ENCODE measurements at regions not wholly inside any gene's neighbourhood (a gene's known extent, or its start where the extent isn't known, plus 50 kb on each side); places are given as distances from the start of the nearest gene placed in this dataset.

DNA sequence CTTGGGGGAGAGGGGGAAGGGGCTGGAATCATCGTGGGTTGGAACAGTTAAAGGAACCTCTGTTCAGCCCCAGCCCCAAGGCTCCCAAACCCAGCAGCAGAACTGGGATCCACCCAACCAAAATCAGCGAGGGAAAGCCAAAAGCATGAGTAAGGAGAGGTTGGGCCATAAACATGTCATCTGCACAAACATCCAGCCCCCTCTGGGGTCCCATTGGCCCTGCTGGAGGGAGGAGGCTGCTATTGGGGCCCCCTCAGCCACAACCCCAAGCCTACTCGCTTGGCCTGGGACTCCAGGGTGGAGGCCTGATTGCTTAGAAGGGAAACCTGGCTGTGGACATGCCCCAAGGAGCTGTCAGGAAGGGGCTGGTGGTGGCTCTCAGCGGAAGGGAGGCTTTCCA is 154.9 kb downstream of the FGF18 start:
- H3K9me3 ChIP-seq (ENCODE audit: low read length) = peaks cover 7% of the 10 kb centered on the region
- no peaks in the 10 kb centered on the region for H3K79me2 ChIP-seq (replicated peaks; ENCODE audit: insufficient read depth, low read length)
- H3F3A ChIP-seq (ENCODE audit: insufficient read depth, low read length, poor library complexity, severe bottlenecking) = no peaks in the 10 kb centered on the region
- H3K27ac ChIP-seq (ENCODE audit: low read length) = no peak overlapping the region
- H4K20me1 ChIP-seq (ENCODE audit: insufficient read depth) = no peaks in the 10 kb centered on the region
- H3K9ac ChIP-seq (ENCODE audit: low read length) = no peak overlapping the region
- H3K36me3 ChIP-seq (ENCODE audit: insufficient read depth, low read length) = no peaks in the 10 kb centered on the region
- no peak overlapping the region for H3K4me3 ChIP-seq (ENCODE audit: low read length)
- H2AFZ ChIP-seq (ENCODE audit: low read depth, low read length) = no peak overlapping the region
- no peak overlapping the region for H3K4me2 ChIP-seq (ENCODE audit: low read length)
- H3K9me2 ChIP-seq (ENCODE audit: insufficient read depth, low read length) = no peaks in the 10 kb centered on the region
- TF ChIP-seq RAD21 (conservative IDR thresholded peaks at IDR 0.05) (no peak), EZH2 (IDR thresholded peaks at IDR 0.05; ENCODE audit: borderline replicate concordance, insufficient read depth, low read length, poor library complexity, severe bottlenecking) (no peak), SMC3 (conservative IDR thresholded peaks at IDR 0.05; ENCODE audit: poor library complexity) (no peak), EP300 (conservative IDR thresholded peaks at IDR 0.05; ENCODE audit: poor library complexity, severe bottlenecking) (no peak), TAF1 (IDR thresholded peaks at IDR 0.05; ENCODE audit: low read depth) (no peak), MXI1 (conservative IDR thresholded peaks at IDR 0.05; ENCODE audit: poor library complexity, severe bottlenecking) (no peak), POLR2AphosphoS5 (IDR thresholded peaks at IDR 0.05) (no peak)
- TF ChIP-seq, protein P1, sequence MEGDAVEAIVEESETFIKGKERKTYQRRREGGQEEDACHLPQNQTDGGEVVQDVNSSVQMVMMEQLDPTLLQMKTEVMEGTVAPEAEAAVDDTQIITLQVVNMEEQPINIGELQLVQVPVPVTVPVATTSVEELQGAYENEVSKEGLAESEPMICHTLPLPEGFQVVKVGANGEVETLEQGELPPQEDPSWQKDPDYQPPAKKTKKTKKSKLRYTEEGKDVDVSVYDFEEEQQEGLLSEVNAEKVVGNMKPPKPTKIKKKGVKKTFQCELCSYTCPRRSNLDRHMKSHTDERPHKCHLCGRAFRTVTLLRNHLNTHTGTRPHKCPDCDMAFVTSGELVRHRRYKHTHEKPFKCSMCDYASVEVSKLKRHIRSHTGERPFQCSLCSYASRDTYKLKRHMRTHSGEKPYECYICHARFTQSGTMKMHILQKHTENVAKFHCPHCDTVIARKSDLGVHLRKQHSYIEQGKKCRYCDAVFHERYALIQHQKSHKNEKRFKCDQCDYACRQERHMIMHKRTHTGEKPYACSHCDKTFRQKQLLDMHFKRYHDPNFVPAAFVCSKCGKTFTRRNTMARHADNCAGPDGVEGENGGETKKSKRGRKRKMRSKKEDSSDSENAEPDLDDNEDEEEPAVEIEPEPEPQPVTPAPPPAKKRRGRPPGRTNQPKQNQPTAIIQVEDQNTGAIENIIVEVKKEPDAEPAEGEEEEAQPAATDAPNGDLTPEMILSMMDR (IDR thresholded peaks at IDR 0.05; ENCODE audit: poor library complexity, severe bottlenecking) = no peak
- TF ChIP-seq, protein P2, sequence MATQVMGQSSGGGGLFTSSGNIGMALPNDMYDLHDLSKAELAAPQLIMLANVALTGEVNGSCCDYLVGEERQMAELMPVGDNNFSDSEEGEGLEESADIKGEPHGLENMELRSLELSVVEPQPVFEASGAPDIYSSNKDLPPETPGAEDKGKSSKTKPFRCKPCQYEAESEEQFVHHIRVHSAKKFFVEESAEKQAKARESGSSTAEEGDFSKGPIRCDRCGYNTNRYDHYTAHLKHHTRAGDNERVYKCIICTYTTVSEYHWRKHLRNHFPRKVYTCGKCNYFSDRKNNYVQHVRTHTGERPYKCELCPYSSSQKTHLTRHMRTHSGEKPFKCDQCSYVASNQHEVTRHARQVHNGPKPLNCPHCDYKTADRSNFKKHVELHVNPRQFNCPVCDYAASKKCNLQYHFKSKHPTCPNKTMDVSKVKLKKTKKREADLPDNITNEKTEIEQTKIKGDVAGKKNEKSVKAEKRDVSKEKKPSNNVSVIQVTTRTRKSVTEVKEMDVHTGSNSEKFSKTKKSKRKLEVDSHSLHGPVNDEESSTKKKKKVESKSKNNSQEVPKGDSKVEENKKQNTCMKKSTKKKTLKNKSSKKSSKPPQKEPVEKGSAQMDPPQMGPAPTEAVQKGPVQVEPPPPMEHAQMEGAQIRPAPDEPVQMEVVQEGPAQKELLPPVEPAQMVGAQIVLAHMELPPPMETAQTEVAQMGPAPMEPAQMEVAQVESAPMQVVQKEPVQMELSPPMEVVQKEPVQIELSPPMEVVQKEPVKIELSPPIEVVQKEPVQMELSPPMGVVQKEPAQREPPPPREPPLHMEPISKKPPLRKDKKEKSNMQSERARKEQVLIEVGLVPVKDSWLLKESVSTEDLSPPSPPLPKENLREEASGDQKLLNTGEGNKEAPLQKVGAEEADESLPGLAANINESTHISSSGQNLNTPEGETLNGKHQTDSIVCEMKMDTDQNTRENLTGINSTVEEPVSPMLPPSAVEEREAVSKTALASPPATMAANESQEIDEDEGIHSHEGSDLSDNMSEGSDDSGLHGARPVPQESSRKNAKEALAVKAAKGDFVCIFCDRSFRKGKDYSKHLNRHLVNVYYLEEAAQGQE (IDR thresholded peaks at IDR 0.05; ENCODE audit: borderline replicate concordance) = no peak
- H3K27me3 ChIP-seq (ENCODE audit: insufficient read depth, low read depth, low read length) = no peaks in the 10 kb centered on the region

DNA sequence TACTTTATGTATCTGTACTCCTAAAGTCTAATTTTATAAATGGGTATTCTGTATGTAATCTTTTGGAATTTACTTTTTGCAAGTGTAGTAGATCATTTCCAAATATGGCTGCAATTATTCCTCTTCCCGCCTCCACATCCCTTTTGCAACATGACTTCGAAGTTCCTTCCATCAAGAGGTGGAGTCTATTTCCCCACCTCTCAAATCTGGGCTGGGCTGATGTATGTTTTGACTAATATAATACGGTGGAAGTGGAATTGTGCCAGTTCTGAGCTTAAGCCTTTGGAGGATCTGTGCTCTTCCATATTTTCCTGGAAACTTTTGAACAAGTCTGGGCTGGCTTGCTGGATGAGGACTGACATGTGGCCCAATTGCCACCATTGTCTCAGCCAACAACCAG is 155.9 kb downstream of the FGF18 start:
- no peaks in the 10 kb centered on the region for H4K20me1 ChIP-seq (ENCODE audit: insufficient read depth)
- H3K4me3 ChIP-seq (ENCODE audit: low read length) = no peak overlapping the region
- no peaks in the 10 kb centered on the region for H3K79me2 ChIP-seq (replicated peaks; ENCODE audit: insufficient read depth, low read length)
- no peak overlapping the region for H3K27ac ChIP-seq (ENCODE audit: low read length)
- no peak overlapping the region for H3K9ac ChIP-seq (ENCODE audit: low read length)
- no peaks in the 10 kb centered on the region for H3K9me3 ChIP-seq (ENCODE audit: low read length)
- H3K27me3 ChIP-seq (ENCODE audit: insufficient read depth, low read depth, low read length) = no peaks in the 10 kb centered on the region
- H3F3A ChIP-seq (ENCODE audit: insufficient read depth, low read length, poor library complexity, severe bottlenecking) = no peaks in the 10 kb centered on the region
- no peak overlapping the region for H2AFZ ChIP-seq (ENCODE audit: low read depth, low read length)
- H3K9me2 ChIP-seq (ENCODE audit: insufficient read depth, low read length) = no peaks in the 10 kb centered on the region
- H3K36me3 ChIP-seq (ENCODE audit: insufficient read depth, low read length) = no peaks in the 10 kb centered on the region
- TF ChIP-seq, protein P2 (IDR thresholded peaks at IDR 0.05; ENCODE audit: borderline replicate concordance) = no peak
- TF ChIP-seq TAF1 (IDR thresholded peaks at IDR 0.05; ENCODE audit: low read depth) (no peak), EZH2 (IDR thresholded peaks at IDR 0.05; ENCODE audit: borderline replicate concordance, insufficient read depth, low read length, poor library complexity, severe bottlenecking) (no peak)
- no peak overlapping the region for H3K4me2 ChIP-seq (ENCODE audit: low read length)

Data from neural cell (in vitro differentiated cells).